Stimulated activated CD8-positive, alpha-beta memory T cell treated with anti-CD3 and anti-CD28 coated beads, Interleukin-7, amount 100 ng/mL, for 1 hour (primary cell): ENCODE measurements at regions not wholly inside any gene's neighbourhood (a gene's known extent, or its start where the extent isn't known, plus 50 kb on each side); places are given as distances from the start of the nearest gene placed in this dataset.

Experiments used
- DNase-seq, 2 donors: peaks; one replicate each; pipeline ENCODE4 v3.0.0-alpha.2; 2020; ENCODE audit warnings: low read depth in 2 of 2

- DNase-seq, result no peak
Observed at GRCh38 chr12:107442326-107442987, 243.1 kb upstream of the PWP1 start.

- DNase-seq, result no peak
Observed at GRCh38 chr12:107443320-107444090, 242.1 kb upstream of the PWP1 start.

GRCh38 chr12:107444771-107445170 lies 240.8 kb upstream of the PWP1 start:
- no peak for DNase-seq

DNA sequence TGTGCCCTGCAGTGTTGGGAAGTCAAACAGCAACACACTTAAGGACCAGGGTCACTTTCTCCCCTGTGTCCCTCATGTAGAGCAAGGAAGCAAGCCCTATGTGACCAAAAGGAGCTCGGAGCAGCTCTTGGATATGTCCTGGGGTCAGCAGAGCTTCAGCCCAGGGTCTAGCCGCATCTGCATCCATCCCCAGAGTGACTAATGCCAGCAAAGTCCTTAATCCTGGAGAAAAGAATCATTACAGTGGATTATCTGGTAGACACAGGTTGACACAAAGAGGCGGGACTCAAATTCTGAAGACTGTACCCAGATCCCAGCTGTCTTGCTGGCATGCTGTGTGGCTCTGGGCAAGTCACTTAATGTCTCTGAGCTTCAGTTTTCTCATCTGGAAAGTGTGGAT lies 239.1 kb upstream of the PWP1 start:
- DNase-seq, result no peak

GRCh38 chr12:107447336-107447735 lies 238.3 kb upstream of the PWP1 start:
- DNase-seq, result no peak

DNA sequence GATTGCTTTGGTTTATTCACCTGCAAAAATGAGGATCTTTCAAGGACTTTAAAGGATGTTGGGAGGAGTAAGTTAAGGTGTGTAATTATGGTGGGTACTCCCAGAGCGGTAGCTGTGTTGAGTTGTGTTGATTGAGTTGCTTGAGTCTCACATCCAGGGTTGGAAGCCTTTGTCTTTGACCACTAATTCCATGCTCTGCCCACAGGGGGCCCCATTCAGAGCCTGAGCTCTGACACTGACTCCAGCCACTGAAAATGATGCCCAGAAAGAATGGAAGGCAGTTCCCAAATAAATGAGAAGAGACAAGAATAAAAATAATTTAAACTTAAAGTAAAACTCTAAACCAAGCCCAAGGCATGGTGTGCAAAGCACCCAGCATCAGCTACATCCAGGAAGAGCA lies 237.4 kb upstream of the PWP1 start:
- DNase-seq, result no peak

DNA sequence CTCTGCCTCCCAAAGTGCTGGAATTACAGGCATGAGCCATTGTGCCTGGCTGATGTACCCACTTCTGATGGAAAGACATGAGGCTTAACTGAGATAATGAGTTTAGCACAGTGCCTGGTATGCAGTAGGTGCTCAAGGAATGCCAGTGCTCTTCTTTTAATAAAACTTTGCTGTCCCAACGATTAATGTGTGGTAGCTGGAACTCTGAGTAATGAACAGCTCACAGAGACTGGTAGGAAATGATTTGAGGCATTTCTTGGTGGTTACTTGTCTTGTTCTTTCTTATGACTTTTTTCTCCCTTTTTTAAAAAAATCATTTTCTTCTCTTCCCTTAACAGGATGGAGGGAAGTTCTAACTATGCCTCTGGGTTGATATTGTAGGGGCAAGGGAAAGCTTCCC lies 235.7 kb upstream of the PWP1 start:
- DNase-seq, result no peak

GRCh38 chr12:107450541-107450940 lies 235.1 kb upstream of the PWP1 start:
- no peak for DNase-seq

DNA sequence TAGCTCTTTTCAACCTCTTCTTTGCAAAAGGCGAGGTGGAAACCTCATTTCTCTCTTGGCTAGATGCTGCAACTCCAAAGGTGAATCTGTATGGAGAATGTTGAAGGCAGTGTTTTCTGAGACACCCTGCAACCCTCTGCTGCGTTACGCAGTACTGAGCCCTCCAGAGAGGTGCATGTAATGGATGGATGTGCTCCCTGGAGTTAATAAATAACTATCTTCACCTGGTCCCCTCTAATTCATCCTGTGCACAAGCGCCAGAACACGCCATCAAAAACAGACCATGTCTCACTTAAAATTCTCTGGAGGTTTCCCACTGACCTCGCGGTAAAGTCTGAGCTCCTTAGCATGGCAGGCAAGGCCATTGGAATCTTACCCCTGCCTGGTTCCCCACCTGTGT lies 234.4 kb upstream of the PWP1 start:
- no peak for DNase-seq

- DNase-seq, result no peak
Observed at GRCh38 chr12:107454109-107454830, 231.3 kb upstream of the PWP1 start.

DNA sequence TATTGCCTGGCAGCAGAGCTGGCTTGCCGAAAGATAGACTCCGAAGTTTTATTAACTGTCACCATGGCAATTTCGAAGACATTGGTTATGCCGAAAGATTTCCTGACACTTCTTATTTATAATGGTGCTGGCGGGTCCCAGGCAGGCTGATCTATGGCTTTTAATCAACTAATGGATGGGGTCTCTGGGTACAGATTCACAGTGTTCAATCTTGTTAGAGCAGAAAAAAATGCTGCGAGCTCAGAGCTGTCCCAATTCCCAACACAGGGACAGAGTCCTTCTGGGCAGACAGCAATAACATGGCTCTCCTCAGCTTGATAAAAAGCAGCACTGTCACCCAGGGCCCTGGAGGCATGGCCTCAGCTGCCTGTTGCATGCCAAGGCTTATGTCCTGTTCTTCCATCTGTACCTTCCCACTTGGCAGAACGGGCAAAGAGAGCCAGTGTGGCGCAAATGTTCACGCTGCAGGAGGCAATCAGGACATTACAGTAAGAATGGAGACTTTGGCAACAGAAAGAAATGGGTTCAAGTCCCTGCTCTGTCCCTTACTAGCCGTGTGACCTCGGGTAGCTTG lies 228.2 kb upstream of the PWP1 start:
- DNase-seq, result no peak

GRCh38 chr12:107458163-107458562 lies 227.4 kb upstream of the PWP1 start:
- DNase-seq, result no peak

DNA sequence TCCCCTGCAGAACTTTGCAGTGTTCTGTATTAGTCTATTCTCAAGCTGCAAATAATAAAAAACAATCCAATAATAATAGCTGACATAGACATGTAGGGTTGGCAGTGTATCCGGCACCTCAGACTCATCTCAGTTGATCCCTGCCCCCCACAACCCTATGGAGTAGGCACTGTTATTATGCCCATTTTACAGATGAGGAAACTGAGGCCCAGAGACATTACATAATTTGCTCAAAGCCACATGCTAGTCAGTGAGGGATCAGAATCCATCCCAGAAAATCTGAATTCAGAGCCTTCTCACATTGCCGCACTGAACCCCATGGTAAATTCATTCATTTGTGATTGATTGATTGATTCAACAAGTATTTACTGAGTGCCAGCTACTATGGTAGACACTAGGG lies 226.6 kb upstream of the PWP1 start:
- no peak for DNase-seq

- no peak for DNase-seq
Observed at GRCh38 chr12:107459641-107460040, 226.0 kb upstream of the PWP1 start.

- DNase-seq, result no peak
Observed at GRCh38 chr12:107461222-107461975, 224.2 kb upstream of the PWP1 start.

- no peak for DNase-seq
Observed at GRCh38 chr12:107462428-107463332, 222.9 kb upstream of the PWP1 start.

GRCh38 chr12:107464644-107465043 lies 221.0 kb upstream of the PWP1 start:
- DNase-seq, result no peak

- no peak for DNase-seq
Observed at GRCh38 chr12:107465625-107466024, 220.0 kb upstream of the PWP1 start.

GRCh38 chr12:107467716-107468115 lies 217.9 kb upstream of the PWP1 start:
- DNase-seq, result no peak

DNA sequence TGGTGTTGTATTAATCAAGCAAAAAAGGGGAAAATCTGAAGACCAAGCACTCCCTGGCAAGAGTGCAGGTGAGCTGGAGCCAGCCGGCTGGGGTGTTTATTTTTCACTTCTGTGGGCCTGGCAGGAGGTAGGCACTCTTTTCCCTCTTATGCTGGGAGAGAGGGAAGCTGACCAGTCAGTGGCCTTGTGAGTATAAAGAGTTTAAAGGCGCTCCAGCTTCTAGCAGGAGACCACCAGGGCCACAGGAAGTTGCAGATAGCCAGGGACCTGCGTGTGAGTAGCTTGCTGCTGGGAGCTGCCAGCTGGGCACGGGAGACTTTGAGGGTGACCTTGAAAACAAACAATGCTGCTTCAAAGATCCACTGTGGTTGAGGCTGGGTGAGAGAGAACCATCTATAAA lies 217.4 kb upstream of the PWP1 start:
- no peak for DNase-seq

DNA sequence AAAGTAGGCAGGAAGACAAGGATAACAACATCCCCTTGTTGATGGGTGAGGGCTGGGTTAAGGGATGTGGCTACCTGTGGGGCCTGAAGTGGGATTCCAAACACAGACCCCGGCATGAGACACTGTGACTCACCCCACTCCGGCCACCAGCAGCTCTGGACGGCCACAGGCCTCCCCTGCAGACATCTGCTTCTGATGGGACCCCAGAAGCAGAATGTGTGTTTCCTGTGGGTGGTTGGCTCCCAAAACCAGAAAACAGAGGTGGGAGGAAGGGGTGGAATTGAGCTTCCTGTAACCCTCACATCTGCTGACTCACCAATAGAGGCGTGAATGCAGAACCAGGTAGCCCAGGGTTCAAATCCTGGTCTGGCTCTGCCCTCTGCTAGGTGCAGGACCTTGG lies 216.6 kb upstream of the PWP1 start:
- DNase-seq, result no peak
